HG03097 (cell line): ENCODE measurements at regions not wholly inside any gene's neighbourhood (a gene's known extent, or its start where the extent isn't known, plus 50 kb on each side); places are given as distances from the start of the nearest gene placed in this dataset.

ENCODE experiments used
- ATAC-seq: cut with Tn5 transposase; IDR thresholded peaks from one replicate; pipeline ENCODE4 v1.9.1; 2021; ENCODE audit not compliant: unreplicated experiment, low FRiP score

DNA sequence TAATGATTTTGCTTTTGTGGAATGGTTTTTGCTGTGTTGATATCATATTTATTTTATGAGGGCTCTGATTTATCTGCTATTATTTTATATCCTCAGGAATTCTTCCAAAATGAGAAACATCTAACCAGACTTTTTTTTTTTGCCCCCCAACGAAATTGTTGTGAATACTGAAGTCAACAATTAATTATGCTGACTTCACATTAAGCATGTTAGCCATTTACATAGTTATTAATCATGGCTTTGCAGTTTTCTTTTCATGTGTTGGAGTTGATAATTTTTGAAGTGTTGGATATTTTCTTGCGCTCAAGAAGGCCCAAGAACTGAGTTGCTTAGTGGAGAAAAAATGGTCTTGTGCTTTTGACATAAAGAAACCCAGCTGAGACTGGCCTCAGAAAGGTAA, 246.6 kb upstream of the CRY1 start:
- no peak for ATAC-seq

- ATAC-seq, result no peak
Measured at GRCh38 chr12:107340898-107341297, 247.5 kb upstream of the CRY1 start.

DNA sequence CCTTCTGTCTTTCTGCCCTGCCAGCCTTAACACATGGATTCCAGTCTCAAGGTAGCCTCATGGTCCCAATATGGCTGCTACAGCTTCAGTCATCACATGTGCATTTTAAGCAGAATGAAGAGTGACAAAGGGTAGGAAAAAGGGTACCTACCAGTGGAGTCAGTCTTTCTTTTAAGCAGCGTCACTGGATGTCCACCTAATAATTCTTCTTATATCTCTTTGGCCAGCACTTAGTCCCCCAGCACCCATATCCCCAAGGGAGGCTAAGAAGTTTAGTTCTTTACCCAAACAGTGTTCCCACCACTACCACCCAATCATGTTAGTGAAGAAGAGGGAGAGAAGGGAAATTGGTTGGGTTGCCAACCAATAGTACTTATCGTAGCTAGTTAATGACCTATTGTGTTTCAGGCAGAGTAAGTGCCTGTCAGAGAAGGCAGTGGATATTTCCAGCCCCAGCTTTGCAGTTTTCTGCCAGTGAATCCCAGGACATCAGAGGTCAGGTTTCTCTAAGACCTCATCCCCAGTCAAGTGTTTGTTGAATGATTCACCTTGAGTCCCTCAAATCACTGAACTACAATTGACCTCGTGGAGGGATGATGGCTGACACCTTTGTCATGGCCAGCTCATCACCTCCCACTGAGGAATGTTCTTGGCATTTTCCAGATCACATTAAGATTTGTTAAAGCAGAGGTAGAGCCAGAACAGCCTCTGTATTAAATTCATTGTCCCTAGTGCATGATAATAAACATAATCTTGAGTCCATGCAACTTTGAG, 250.9 kb upstream of the CRY1 start:
- ATAC-seq, result no peak

- ATAC-seq, result no peak
Measured at GRCh38 chr12:107347261-107347660, 253.9 kb upstream of the CRY1 start.

DNA sequence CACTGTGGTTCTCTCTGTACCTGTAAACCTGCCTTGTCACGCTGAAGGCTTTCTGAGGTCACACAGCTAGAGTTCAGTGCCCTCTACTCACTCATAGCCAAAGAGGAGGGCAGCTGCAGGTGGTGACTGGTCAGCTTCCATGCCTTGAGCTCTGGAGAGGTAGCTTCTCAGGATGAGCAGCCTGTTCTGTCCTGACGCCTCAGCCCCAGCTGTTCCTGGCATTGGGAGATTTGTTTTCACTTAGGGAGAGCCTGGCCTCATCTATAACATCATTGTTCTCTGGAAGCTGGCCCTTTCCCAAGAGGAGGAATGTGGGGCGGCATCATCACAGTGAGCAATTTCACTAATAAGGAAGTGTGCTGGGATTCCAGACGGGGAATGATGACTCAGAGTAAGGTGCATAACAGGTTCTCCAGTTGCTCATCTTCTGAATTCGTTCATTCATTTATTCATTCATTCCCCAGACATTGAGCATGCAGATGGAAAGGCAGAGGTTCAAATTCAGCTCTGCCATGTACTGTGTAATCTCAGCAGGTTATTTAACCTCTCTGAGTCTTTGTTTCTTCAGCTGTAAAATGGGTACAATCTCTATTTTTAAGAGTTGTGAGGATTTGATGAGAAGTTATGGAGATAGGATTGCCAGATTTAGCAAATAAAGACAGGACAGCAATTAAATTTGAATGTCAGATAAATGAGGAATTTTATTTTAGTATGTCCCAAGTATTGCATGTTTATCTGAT, 255.8 kb upstream of the CRY1 start:
- no peak for ATAC-seq

- no peak for ATAC-seq
Measured at GRCh38 chr12:107349839-107350238, 256.5 kb upstream of the CRY1 start.

DNA sequence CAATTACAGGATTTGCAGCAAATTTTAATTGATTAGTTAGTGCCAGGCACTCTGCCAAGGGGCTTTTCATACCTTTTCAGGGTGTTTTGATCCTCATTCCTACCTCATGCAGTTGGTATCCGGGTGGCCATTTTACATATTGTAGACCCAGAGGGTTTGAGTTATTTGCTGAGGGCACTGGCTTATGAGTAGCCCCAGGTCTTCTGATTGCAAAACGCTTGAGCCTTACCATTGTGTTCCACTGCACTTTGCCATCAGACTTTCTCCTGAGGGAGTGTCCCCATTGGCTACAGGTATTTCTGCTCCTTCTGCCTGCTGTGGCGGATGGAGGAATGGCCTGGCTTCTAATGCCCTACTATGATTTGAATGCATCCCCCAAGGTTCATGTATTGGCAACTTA, 257.8 kb upstream of the CRY1 start:
- ATAC-seq, result no peak

GRCh38 chr12:107351713-107352112, 258.4 kb upstream of the CRY1 start:
- ATAC-seq, result no peak

- ATAC-seq, result no peak
Measured at GRCh38 chr12:107352347-107353081, 259.2 kb upstream of the CRY1 start.

DNA sequence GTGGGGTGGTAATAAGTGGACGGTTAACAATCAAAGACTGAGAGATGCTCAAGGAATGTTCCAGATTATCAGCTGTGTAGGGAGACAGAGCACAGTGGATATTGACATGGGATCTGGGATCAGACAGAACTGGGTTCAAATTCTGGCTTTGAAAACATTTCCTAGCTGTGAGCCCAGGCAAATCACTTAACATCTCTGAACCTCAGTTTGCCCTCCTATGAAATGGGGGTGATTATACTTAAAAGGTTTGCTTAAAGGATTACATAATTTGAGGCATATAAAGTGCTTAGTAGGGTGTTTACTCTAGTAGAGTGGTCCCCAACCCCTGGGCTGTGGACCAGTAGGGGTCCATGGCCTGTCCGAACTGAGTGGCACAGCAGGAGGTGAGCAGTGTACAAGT, 260.0 kb upstream of the CRY1 start:
- ATAC-seq, result no peak

GRCh38 chr12:107355004-107355565, 261.7 kb upstream of the CRY1 start:
- ATAC-seq, result no peak

DNA sequence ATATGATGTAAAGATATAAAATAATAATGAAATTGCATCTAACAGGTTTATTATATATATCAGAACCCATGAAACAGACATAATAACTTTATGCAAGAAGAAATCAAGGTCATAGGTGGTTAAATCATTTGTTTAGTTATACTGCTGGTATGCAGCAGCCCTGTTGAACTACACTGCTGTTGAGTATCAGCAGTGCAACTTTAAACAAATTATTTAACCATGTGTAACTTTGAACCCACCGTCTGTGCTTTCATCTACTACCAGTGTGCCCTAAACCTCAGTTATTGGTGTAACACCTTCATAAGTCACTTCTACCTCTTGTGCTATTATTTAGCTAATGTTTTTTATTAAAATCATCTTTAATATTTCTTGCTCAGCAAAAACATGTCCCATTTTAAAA, 262.3 kb upstream of the CRY1 start:
- no peak for ATAC-seq

DNA sequence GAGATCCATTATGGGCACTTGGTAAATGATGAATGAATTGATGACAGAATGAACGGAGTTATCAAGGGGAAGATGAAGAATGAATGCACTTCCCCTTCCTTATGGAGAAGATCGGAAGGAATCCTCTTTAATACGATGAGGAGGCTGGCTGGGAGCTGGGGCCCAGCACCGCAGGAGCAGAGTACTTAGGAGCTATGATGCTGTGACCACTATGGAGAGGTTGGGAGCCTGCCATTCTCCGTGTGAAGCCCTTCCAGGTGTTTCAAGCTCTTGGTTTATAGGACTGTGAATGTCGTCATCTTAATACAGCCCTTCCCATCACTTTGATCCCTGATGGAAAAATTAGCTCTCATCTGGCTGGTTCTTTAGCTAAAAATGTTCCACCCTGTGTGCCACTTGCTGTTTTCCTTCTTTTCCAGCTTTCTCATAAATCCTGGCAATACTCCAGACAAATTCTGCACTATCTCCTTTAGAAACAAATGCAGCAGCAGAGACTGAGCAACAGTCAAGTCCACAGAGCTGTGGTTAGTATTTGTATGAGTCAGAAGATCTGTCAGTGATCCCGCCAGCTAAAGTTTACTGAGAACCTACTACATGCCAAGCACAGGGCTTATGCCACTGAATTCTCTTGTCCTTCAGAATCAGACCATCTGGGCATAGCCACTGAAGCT, 263.1 kb upstream of the CRY1 start:
- no peak for ATAC-seq

DNA sequence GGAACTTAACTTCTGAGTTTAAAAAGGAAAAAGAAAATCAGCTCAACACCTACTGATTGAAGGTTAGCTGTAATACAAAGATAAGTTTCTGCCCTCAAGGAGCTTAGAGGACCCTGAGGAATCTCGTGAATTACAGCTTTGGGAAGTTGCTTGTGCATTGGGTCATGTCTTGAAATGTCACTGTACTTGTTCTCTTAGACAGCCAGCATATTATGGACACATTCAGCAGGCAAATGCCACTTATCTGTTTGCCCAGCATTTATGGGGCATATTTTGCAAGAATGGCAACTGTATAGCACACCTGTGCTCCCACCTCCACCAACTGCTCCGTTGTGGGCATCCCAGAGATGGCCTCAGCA, 263.6 kb upstream of the CRY1 start:
- no peak for ATAC-seq

GRCh38 chr12:107359382-107359781, 266.0 kb upstream of the CRY1 start:
- no peak for ATAC-seq

- ATAC-seq, result no peak
Measured at GRCh38 chr12:107360033-107360432, 266.7 kb upstream of the CRY1 start.

- ATAC-seq, result no peak
Measured at GRCh38 chr12:107360482-107360881, 267.1 kb upstream of the CRY1 start.

- ATAC-seq, result no peak
Measured at GRCh38 chr12:107361970-107362369, 268.6 kb upstream of the CRY1 start.

DNA sequence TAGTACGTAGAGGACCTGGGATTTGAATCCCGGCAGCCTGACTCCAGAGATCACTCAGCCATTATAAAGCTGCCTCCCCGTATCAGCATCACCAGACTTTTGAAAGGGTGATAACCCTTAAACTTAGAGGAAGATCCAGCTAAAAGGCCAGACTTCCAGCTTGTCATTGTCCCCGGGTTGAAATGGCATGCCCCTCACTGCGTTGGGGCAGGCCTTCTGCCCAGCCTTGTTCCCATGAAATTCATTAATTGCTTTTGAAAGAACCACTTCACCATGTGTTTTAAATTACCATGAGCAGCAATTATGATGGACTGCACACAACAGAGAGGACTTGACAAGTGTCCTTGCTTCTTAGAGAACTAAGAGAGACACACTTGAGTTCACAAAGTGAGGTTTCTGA, 269.6 kb upstream of the CRY1 start:
- no peak for ATAC-seq

- no peak for ATAC-seq
Measured at GRCh38 chr12:107364875-107365518, 271.6 kb upstream of the CRY1 start.
